ENCODE measurements at regions not wholly inside any gene's neighbourhood (a gene's known extent, or its start where the extent isn't known, plus 50 kb on each side); places are given as distances from the start of the nearest gene placed in this dataset.

- Histone ChIP-seq H3K4me3 (no peak overlapping the region), H3K9me3 (no peaks in the 10 kb centered on the region), H3K36me3 (no peaks in the 10 kb centered on the region), H3K27me3 (no peaks in the 10 kb centered on the region), H3K4me1 (no peaks in the 10 kb centered on the region), H3K27ac (no peak overlapping the region)
- no peak for DNase-seq
- TF ChIP-seq POLR2AphosphoS5 (IDR thresholded peaks at IDR 0.05) (no peak), EP300 (IDR thresholded peaks at IDR 0.05) (no peak), CTCF (IDR thresholded peaks at IDR 0.05) (no peak), POLR2A (IDR thresholded peaks at IDR 0.05) (no peak)
- intact Hi-C loops (cut with DNase I), result no loop called here
These were observed 380.7 kb upstream of the PMFBP1 start for GRCh38 chr16:72552654-72553053.

GRCh38 chr16:72551649-72552048 lies 379.7 kb upstream of the PMFBP1 start:
- intact Hi-C loops (cut with DNase I), result no loop called here
- WGBS, 2 donors, result 97% methylated on average over 1 of the region's 1 CpG
- H3K27ac ChIP-seq, result no peak overlapping the region

GRCh38 chr16:72549878-72550277 lies 377.9 kb upstream of the PMFBP1 start:
- no peak overlapping the region for H3K4me3 ChIP-seq
- DNase-seq, result no peak
- H3K27me3 ChIP-seq, result no peaks in the 10 kb centered on the region
- no peaks in the 10 kb centered on the region for H3K36me3 ChIP-seq
- H3K9me3 ChIP-seq, result no peaks in the 10 kb centered on the region
- no peaks in the 10 kb centered on the region for H3K4me1 ChIP-seq
- intact Hi-C loops (cut with DNase I), result no loop called here
- WGBS, 2 donors, result 96 to 97% methylated on average over 2 of the region's 2 CpGs
- no peak overlapping the region for H3K27ac ChIP-seq
- TF ChIP-seq CTCF (IDR thresholded peaks at IDR 0.05), result no peak

More at GRCh38 chr16:72551649-72552048, 379.7 kb upstream of the PMFBP1 start:
- no peaks in the 10 kb centered on the region for H3K9me3 ChIP-seq
- no peak overlapping the region for H3K4me3 ChIP-seq
- no peak for TF ChIP-seq POLR2AphosphoS5 (IDR thresholded peaks at IDR 0.05)
- TF ChIP-seq CTCF (IDR thresholded peaks at IDR 0.05), result no peak
- H3K36me3 ChIP-seq, result no peaks in the 10 kb centered on the region
- no peaks in the 10 kb centered on the region for H3K27me3 ChIP-seq
- DNase-seq, result no peak
- H3K4me1 ChIP-seq, result no peaks in the 10 kb centered on the region

- TF ChIP-seq CTCF (IDR thresholded peaks at IDR 0.05) (no peak), POLR2AphosphoS5 (IDR thresholded peaks at IDR 0.05) (no peak), EP300 (IDR thresholded peaks at IDR 0.05) (no peak), POLR2A (IDR thresholded peaks at IDR 0.05) (no peak)
- no peaks in the 10 kb centered on the region for H3K9me3 ChIP-seq
- H3K4me3 ChIP-seq, result no peak overlapping the region
- no peak for DNase-seq
- 97 to 98% methylated on average over 2 of the region's 2 CpGs for WGBS, 2 donors
- no peaks in the 10 kb centered on the region for H3K27me3 ChIP-seq
- no peaks in the 10 kb centered on the region for H3K36me3 ChIP-seq
- peaks cover 0 to 3% (median 0%) of the 10 kb centered on the region in 4 donors for H3K4me1 ChIP-seq
- H3K27ac ChIP-seq, result no peak overlapping the region
- intact Hi-C loops (cut with DNase I), result no loop called here
These were observed 370.1 kb upstream of the PMFBP1 start for GRCh38 chr16:72542102-72542501.

- no peaks in the 10 kb centered on the region for H3K36me3 ChIP-seq
- H3K4me3 ChIP-seq, result no peak overlapping the region
- no peaks in the 10 kb centered on the region for H3K27me3 ChIP-seq
- intact Hi-C loops (cut with DNase I), result no loop called here
- DNase-seq, result no peak
- no peak overlapping the region for H3K27ac ChIP-seq
- H3K9me3 ChIP-seq, result no peaks in the 10 kb centered on the region
- TF ChIP-seq POLR2AphosphoS5 (IDR thresholded peaks at IDR 0.05), result no peak
- TF ChIP-seq EP300 (IDR thresholded peaks at IDR 0.05), result no peak
- TF ChIP-seq CTCF (IDR thresholded peaks at IDR 0.05), result no peak
- TF ChIP-seq POLR2A (IDR thresholded peaks at IDR 0.05), result no peak
- H3K4me1 ChIP-seq, result peaks cover 0 to 3% (median 0%) of the 10 kb centered on the region in 4 donors
These were observed 365.7 kb upstream of the PMFBP1 start for GRCh38 chr16:72537664-72538063.

All from sigmoid colon (tissue), 6 donors.